ENCODE measurements at regions not wholly inside any gene's neighbourhood (a gene's known extent, or its start where the extent isn't known, plus 50 kb on each side); places are given as distances from the start of the nearest gene placed in this dataset.

DNA sequence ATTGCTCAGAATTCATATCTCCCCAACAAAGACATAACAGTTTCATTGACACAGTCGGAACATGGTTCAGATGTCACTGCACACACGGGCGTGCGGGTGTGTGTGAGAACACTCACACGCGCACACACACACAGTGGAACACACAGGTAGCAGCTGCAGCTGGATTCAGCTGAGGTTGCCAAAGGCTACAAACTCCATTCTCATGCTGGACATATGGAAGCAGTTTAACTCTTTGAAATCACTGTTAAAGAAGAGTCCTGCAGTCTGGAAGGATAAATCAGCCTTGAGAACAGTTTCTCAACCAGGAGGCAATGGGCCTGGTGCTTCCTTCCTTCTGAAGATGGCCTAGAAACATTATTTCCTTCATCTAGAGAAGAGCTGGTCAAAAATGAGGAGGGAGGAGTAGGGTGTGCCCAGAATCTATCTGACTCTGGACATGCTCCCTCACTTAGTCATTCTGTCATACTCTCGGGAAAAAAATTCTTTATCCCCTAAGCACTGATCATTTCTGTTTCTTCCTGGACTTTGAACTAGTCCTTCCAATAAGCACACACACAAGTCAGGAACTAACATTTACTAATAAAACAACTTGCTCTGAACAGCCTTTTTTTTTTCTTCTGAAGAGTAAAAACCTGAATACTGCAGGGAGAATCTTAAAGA is 160.6 kb downstream of the ZDHHC21 start:
- Histone ChIP-seq H3K4me1 (ENCODE audit: insufficient read depth, low read length) (no peaks in the 10 kb centered on the region), H3K27me3 (ENCODE audit: insufficient read depth, low read length) (peaks cover 2% of the 10 kb centered on the region), H3K9me3 (ENCODE audit: insufficient read depth, low read depth, low read length) (no peaks in the 10 kb centered on the region), H3K4me3 (ENCODE audit: insufficient read depth, low read depth, low read length) (no peak overlapping the region), H4K20me1 (ENCODE audit: insufficient read depth, low read length) (no peaks in the 10 kb centered on the region), H3K27ac (ENCODE audit: low read depth, low read length) (no peak overlapping the region), H2AFZ (ENCODE audit: low read depth, low read length) (peak overlapping the region; percentile 48), H3K4me2 (ENCODE audit: low read length) (no peak overlapping the region), H3K9ac (ENCODE audit: low read length) (no peak overlapping the region), H3K79me2 (ENCODE audit: insufficient read depth, low read length) (no peaks in the 10 kb centered on the region), H3K36me3 (ENCODE audit: insufficient read depth, low read length) (no peaks in the 10 kb centered on the region)
- Mint-ChIP-seq H3K36me3 (ENCODE audit: low read depth, unreplicated experiment) (no peaks in the 10 kb centered on the region), H3K4me1 (ENCODE audit: low read depth, unreplicated experiment) (peaks cover 9% of the 10 kb centered on the region), H3K4me3 (ENCODE audit: unreplicated experiment) (no peak overlapping the region), H3K27me3 (ENCODE audit: low read depth, unreplicated experiment) (peaks cover 5% of the 10 kb centered on the region), H3K27ac (ENCODE audit: unreplicated experiment) (no peak overlapping the region), H3K9me3 (ENCODE audit: unreplicated experiment) (no peaks in the 10 kb centered on the region)
- no peak for FAIRE-seq
- no peak for DNase-seq (ENCODE audit: low read depth)
- TF ChIP-seq, protein P1, sequence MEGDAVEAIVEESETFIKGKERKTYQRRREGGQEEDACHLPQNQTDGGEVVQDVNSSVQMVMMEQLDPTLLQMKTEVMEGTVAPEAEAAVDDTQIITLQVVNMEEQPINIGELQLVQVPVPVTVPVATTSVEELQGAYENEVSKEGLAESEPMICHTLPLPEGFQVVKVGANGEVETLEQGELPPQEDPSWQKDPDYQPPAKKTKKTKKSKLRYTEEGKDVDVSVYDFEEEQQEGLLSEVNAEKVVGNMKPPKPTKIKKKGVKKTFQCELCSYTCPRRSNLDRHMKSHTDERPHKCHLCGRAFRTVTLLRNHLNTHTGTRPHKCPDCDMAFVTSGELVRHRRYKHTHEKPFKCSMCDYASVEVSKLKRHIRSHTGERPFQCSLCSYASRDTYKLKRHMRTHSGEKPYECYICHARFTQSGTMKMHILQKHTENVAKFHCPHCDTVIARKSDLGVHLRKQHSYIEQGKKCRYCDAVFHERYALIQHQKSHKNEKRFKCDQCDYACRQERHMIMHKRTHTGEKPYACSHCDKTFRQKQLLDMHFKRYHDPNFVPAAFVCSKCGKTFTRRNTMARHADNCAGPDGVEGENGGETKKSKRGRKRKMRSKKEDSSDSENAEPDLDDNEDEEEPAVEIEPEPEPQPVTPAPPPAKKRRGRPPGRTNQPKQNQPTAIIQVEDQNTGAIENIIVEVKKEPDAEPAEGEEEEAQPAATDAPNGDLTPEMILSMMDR (IDR thresholded peaks at IDR 0.05; ENCODE audit: insufficient read depth, low read depth, low read length), result no peak
- TF ChIP-seq EZH2 (IDR thresholded peaks at IDR 0.05; ENCODE audit: insufficient read depth, low read length), result no peak

DNA sequence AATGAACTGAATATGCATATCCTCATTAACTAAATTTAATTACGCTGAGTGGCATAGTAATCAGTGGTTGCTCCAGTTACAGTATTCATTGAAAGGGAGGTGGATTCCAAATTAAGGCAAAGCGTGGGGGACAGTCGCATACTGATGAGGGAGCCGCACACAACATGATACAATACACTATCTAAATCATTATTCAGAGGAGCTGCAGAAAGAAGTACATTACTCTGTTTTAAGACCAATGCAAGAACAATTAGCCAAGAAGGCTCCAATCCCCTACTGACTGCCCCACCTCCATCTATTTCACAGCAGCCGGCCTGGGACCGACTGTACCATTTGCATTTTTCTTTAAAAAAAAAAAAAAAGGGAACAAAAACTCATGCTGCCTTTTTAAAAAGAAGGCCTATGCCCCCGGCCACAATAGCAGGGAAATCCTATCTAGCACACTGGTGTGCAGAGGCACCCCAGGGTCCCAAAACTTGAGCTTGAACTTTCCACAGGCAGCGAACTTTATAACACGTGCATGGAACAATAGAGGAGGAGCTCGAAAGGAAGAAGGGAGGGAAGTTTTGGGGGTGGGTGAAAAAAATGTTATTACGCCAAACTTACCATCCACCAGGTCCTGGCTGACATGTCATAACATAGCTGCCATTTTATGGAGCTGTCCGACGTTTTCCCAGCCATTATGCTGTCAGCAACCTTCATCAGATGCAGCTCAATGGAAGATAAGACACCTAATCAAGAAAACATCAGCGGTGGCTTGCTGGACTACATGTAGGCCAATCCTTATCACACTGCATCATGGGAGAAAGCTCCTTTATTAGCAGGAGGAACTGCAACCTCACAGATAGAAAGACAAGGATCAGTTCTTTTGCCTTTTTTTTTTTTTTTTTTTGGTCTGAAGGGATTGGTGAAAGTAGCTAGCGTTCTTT is 161.6 kb downstream of the ZDHHC21 start:
- peaks cover 2% of the 10 kb centered on the region for H3K27me3 ChIP-seq (ENCODE audit: insufficient read depth, low read length)
- Mint-ChIP-seq H3K36me3 (ENCODE audit: low read depth, unreplicated experiment) (no peaks in the 10 kb centered on the region), H3K27ac (ENCODE audit: unreplicated experiment) (no peak overlapping the region), H3K4me1 (ENCODE audit: low read depth, unreplicated experiment) (peaks cover 9% of the 10 kb centered on the region), H3K27me3 (ENCODE audit: low read depth, unreplicated experiment) (peaks cover 3% of the 10 kb centered on the region), H3K4me3 (ENCODE audit: unreplicated experiment) (no peak overlapping the region), H3K9me3 (ENCODE audit: unreplicated experiment) (no peaks in the 10 kb centered on the region)
- H4K20me1 ChIP-seq (ENCODE audit: insufficient read depth, low read length), result no peaks in the 10 kb centered on the region
- H3K4me3 ChIP-seq (ENCODE audit: insufficient read depth, low read depth, low read length), result no peak overlapping the region
- H2AFZ ChIP-seq (ENCODE audit: low read depth, low read length), result no peak overlapping the region
- FAIRE-seq (no peak), DNase-seq (ENCODE audit: low read depth) (no peak)
- H3K79me2 ChIP-seq (ENCODE audit: insufficient read depth, low read length), result no peaks in the 10 kb centered on the region
- no peaks in the 10 kb centered on the region for H3K36me3 ChIP-seq (ENCODE audit: insufficient read depth, low read length)
- H3K4me2 ChIP-seq (ENCODE audit: low read length), result no peak overlapping the region
- no peak for TF ChIP-seq EZH2 (IDR thresholded peaks at IDR 0.05; ENCODE audit: insufficient read depth, low read length)
- TF ChIP-seq, protein P1 (IDR thresholded peaks at IDR 0.05; ENCODE audit: insufficient read depth, low read depth, low read length), result no peak
- H3K4me1 ChIP-seq (ENCODE audit: insufficient read depth, low read length), result no peaks in the 10 kb centered on the region
- H3K9me3 ChIP-seq (ENCODE audit: insufficient read depth, low read depth, low read length), result no peaks in the 10 kb centered on the region
- no peak overlapping the region for H3K27ac ChIP-seq (ENCODE audit: low read depth, low read length)
- no peak overlapping the region for H3K9ac ChIP-seq (ENCODE audit: low read length)
